ENCODE measurements at regions not wholly inside any gene's neighbourhood (a gene's known extent, or its start where the extent isn't known, plus 50 kb on each side); places are given as distances from the start of the nearest gene placed in this dataset.
"Not testable (repeated sequence)": the region's sequence is repeated elsewhere in the genome, so short reads cannot be mapped to it uniquely, and the experiment has no call there.

- DNase-seq = no peak
- no peak overlapping the region for H3K4me3 ChIP-seq (ENCODE audit: insufficient read depth, low read depth, low read length)
- H3K36me3 ChIP-seq (replicated peaks; ENCODE audit: control insufficient read depth, insufficient read depth, low read length) = no peaks in the 10 kb centered on the region
- no peaks in the 10 kb centered on the region for H3K27me3 ChIP-seq (ENCODE audit: control insufficient read depth, insufficient read depth, low read length)
Observed at GRCh38 chr4:114109776-114110175, 130.3 kb upstream of the ARSJ start.

GRCh38 chr4:114115526-114115925 is 136.1 kb upstream of the ARSJ start:
- no peak overlapping the region for H3K4me3 ChIP-seq (ENCODE audit: insufficient read depth, low read depth, low read length)
- DNase-seq = no peak
- no peaks in the 10 kb centered on the region for H3K27me3 ChIP-seq (ENCODE audit: control insufficient read depth, insufficient read depth, low read length)
- H3K36me3 ChIP-seq (replicated peaks; ENCODE audit: control insufficient read depth, insufficient read depth, low read length) = no peaks in the 10 kb centered on the region

- no peaks in the 10 kb centered on the region for H3K27me3 ChIP-seq (ENCODE audit: control insufficient read depth, insufficient read depth, low read length)
- no peak overlapping the region for H3K4me3 ChIP-seq (ENCODE audit: insufficient read depth, low read depth, low read length)
- DNase-seq = no peak
- no peaks in the 10 kb centered on the region for H3K36me3 ChIP-seq (replicated peaks; ENCODE audit: control insufficient read depth, insufficient read depth, low read length)
Observed at GRCh38 chr4:114116861-114117260, 137.4 kb upstream of the ARSJ start.

GRCh38 chr4:114121221-114121620 is 141.8 kb upstream of the ARSJ start:
- H3K4me3 ChIP-seq (ENCODE audit: insufficient read depth, low read depth, low read length) = no peak overlapping the region
- no peaks in the 10 kb centered on the region for H3K36me3 ChIP-seq (replicated peaks; ENCODE audit: control insufficient read depth, insufficient read depth, low read length)
- H3K27me3 ChIP-seq (ENCODE audit: control insufficient read depth, insufficient read depth, low read length) = no peaks in the 10 kb centered on the region
- DNase-seq = no peak

- no peak for DNase-seq
- H3K4me3 ChIP-seq (ENCODE audit: insufficient read depth, low read depth, low read length) = no peak overlapping the region
- no peaks in the 10 kb centered on the region for H3K36me3 ChIP-seq (replicated peaks; ENCODE audit: control insufficient read depth, insufficient read depth, low read length)
- no peaks in the 10 kb centered on the region for H3K27me3 ChIP-seq (ENCODE audit: control insufficient read depth, insufficient read depth, low read length)
Observed at GRCh38 chr4:114132199-114132598, 152.8 kb upstream of the ARSJ start.

GRCh38 chr4:114132830-114133229 is 153.4 kb upstream of the ARSJ start:
- DNase-seq = no peak
- H3K27me3 ChIP-seq (ENCODE audit: control insufficient read depth, insufficient read depth, low read length) = no peaks in the 10 kb centered on the region
- H3K36me3 ChIP-seq (replicated peaks; ENCODE audit: control insufficient read depth, insufficient read depth, low read length) = no peaks in the 10 kb centered on the region
- H3K4me3 ChIP-seq (ENCODE audit: insufficient read depth, low read depth, low read length) = no peak overlapping the region

GRCh38 chr4:114136069-114136468 is 156.6 kb upstream of the ARSJ start:
- no peak for DNase-seq
- no peaks in the 10 kb centered on the region for H3K27me3 ChIP-seq (ENCODE audit: control insufficient read depth, insufficient read depth, low read length)
- H3K4me3 ChIP-seq (ENCODE audit: insufficient read depth, low read depth, low read length) = no peak overlapping the region
- no peaks in the 10 kb centered on the region for H3K36me3 ChIP-seq (replicated peaks; ENCODE audit: control insufficient read depth, insufficient read depth, low read length)

- DNase-seq = no peak
- no peaks in the 10 kb centered on the region for H3K36me3 ChIP-seq (replicated peaks; ENCODE audit: control insufficient read depth, insufficient read depth, low read length)
- no peak overlapping the region for H3K4me3 ChIP-seq (ENCODE audit: insufficient read depth, low read depth, low read length)
- no peaks in the 10 kb centered on the region for H3K27me3 ChIP-seq (ENCODE audit: control insufficient read depth, insufficient read depth, low read length)
Observed at GRCh38 chr4:114137984-114138383, 158.5 kb upstream of the ARSJ start.

- Histone ChIP-seq H3K27me3 (ENCODE audit: control insufficient read depth, insufficient read depth, low read length) (no peaks in the 10 kb centered on the region), H3K36me3 (replicated peaks; ENCODE audit: control insufficient read depth, insufficient read depth, low read length) (no peaks in the 10 kb centered on the region), H3K4me3 (ENCODE audit: insufficient read depth, low read depth, low read length) (no peak overlapping the region)
- DNase-seq = no peak
Observed at GRCh38 chr4:114146947-114147618, 167.6 kb upstream of the ARSJ start.

- not testable (repeated sequence) for H3K36me3 ChIP-seq (replicated peaks; ENCODE audit: control insufficient read depth, insufficient read depth, low read length); DNase-seq; H3K4me3 ChIP-seq (ENCODE audit: insufficient read depth, low read depth, low read length); H3K27me3 ChIP-seq (ENCODE audit: control insufficient read depth, insufficient read depth, low read length)
Observed at GRCh38 chr4:114147619-114148208, 168.3 kb upstream of the ARSJ start.

GRCh38 chr4:114148372-114149070 is 169.1 kb upstream of the ARSJ start:
- H3K27me3 ChIP-seq (ENCODE audit: control insufficient read depth, insufficient read depth, low read length); H3K4me3 ChIP-seq (ENCODE audit: insufficient read depth, low read depth, low read length); H3K36me3 ChIP-seq (replicated peaks; ENCODE audit: control insufficient read depth, insufficient read depth, low read length); DNase-seq: not testable (repeated sequence)

- no peak overlapping the region for H3K4me3 ChIP-seq (ENCODE audit: insufficient read depth, low read depth, low read length)
- no peaks in the 10 kb centered on the region for H3K27me3 ChIP-seq (ENCODE audit: control insufficient read depth, insufficient read depth, low read length)
- no peak for DNase-seq
- H3K36me3 ChIP-seq (replicated peaks; ENCODE audit: control insufficient read depth, insufficient read depth, low read length) = no peaks in the 10 kb centered on the region
Observed at GRCh38 chr4:114156371-114156770, 176.9 kb upstream of the ARSJ start.

- H3K27me3 ChIP-seq (ENCODE audit: control insufficient read depth, insufficient read depth, low read length) = no peaks in the 10 kb centered on the region
- DNase-seq = peak; percentile 41
- H3K36me3 ChIP-seq (replicated peaks; ENCODE audit: control insufficient read depth, insufficient read depth, low read length) = no peaks in the 10 kb centered on the region
- no peak overlapping the region for H3K4me3 ChIP-seq (ENCODE audit: insufficient read depth, low read depth, low read length)
Observed at GRCh38 chr4:114161809-114162208, 182.4 kb upstream of the ARSJ start.

- no peak for DNase-seq
- Histone ChIP-seq H3K36me3 (replicated peaks; ENCODE audit: control insufficient read depth, insufficient read depth, low read length) (no peaks in the 10 kb centered on the region), H3K27me3 (ENCODE audit: control insufficient read depth, insufficient read depth, low read length) (no peaks in the 10 kb centered on the region), H3K4me3 (ENCODE audit: insufficient read depth, low read depth, low read length) (no peak overlapping the region)
Observed at GRCh38 chr4:114163051-114163450, 183.6 kb upstream of the ARSJ start.

GRCh38 chr4:114173968-114174367 is 194.5 kb upstream of the ARSJ start:
- H3K36me3 ChIP-seq (replicated peaks; ENCODE audit: control insufficient read depth, insufficient read depth, low read length) = no peaks in the 10 kb centered on the region
- no peak for DNase-seq
- no peak overlapping the region for H3K4me3 ChIP-seq (ENCODE audit: insufficient read depth, low read depth, low read length)
- H3K27me3 ChIP-seq (ENCODE audit: control insufficient read depth, insufficient read depth, low read length) = no peaks in the 10 kb centered on the region

Data from H7 (cell line).